Epithelial cell of esophagus (primary cell): ENCODE measurements at regions not wholly inside any gene's neighbourhood (a gene's known extent, or its start where the extent isn't known, plus 50 kb on each side); places are given as distances from the start of the nearest gene placed in this dataset.

ENCODE experiments used
- DNase-seq: peaks from one replicate; pipeline ENCODE4 v3.0.0; 2010; ENCODE audit warnings: low read depth
- H3K4me3 ChIP-seq: 2 replicates; pipeline ENCODE4 v1.5.1; 2011; ENCODE audit warnings: mild to moderate bottlenecking, low read length, control low read depth
- TF ChIP-seq, protein P1 (sequence below): IDR thresholded peaks from 2 replicates; pipeline ENCODE4 v1.5.1; 2011; ENCODE audit warnings: low read depth, mild to moderate bottlenecking, low read length, control low read depth, inconsistent platforms; ENCODE audit not compliant: insufficient read depth; ENCODE audit errors: missing control alignments

GRCh38 chr10:83572036-83572435, 567.3 kb upstream of the GHITM start:
- DNase-seq: no peak
- TF ChIP-seq, protein P1, sequence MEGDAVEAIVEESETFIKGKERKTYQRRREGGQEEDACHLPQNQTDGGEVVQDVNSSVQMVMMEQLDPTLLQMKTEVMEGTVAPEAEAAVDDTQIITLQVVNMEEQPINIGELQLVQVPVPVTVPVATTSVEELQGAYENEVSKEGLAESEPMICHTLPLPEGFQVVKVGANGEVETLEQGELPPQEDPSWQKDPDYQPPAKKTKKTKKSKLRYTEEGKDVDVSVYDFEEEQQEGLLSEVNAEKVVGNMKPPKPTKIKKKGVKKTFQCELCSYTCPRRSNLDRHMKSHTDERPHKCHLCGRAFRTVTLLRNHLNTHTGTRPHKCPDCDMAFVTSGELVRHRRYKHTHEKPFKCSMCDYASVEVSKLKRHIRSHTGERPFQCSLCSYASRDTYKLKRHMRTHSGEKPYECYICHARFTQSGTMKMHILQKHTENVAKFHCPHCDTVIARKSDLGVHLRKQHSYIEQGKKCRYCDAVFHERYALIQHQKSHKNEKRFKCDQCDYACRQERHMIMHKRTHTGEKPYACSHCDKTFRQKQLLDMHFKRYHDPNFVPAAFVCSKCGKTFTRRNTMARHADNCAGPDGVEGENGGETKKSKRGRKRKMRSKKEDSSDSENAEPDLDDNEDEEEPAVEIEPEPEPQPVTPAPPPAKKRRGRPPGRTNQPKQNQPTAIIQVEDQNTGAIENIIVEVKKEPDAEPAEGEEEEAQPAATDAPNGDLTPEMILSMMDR: no peak
- no peak overlapping the region for H3K4me3 ChIP-seq

- DNase-seq: no peak
- no peak overlapping the region for H3K4me3 ChIP-seq
- TF ChIP-seq, protein P1: no peak
Observed at GRCh38 chr10:83574770-83575169, 564.5 kb upstream of the GHITM start.

- TF ChIP-seq, protein P1: no peak
- H3K4me3 ChIP-seq: no peak overlapping the region
- DNase-seq: no peak
Observed at GRCh38 chr10:83577421-83577820, 561.9 kb upstream of the GHITM start.

DNA sequence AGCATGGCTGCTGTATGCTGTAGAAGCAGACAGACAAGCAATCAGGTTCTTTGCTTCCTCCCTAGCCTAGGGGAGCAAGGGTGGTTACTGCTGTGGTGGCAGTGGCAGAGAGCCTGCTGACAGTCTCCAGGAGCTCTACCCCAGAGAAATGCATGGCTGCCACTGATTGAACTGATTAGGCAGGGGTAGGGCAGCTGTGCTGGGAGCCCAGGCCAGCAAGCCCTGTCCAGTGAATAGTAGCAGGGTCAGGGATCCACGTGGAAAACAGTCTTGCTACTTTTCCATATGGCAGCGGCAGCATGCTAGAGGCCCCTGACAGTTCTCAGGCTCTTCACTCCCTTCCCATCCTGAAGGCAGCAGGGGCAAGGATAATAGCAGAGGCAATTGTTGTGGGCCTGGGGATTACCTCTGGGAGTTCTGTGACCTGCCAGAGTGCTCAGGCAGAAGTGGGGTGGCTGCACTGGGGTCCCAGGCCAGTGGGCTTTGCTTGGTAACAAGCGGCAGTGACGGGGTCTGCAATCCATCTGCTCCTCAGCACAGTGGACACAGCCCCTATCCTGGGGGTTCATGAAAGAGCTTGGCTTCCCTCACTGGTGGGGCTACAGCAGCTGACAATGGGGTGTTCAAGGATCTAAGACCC, 558.8 kb upstream of the GHITM start:
- TF ChIP-seq, protein P1: no peak

GRCh38 chr10:83582407-83583095, 556.8 kb upstream of the GHITM start:
- TF ChIP-seq, protein P1: no peak
- no peak overlapping the region for H3K4me3 ChIP-seq
- no peak for DNase-seq

More for the DNA sequence above, 558.8 kb upstream of the GHITM start:
- DNase-seq: no peak
- no peak overlapping the region for H3K4me3 ChIP-seq

- H3K4me3 ChIP-seq: no peak overlapping the region
- no peak for DNase-seq
- TF ChIP-seq, protein P1: no peak
Observed at GRCh38 chr10:83585686-83586085, 553.6 kb upstream of the GHITM start.
